Gastrocnemius medialis (tissue), 4 donors: ENCODE measurements at regions not wholly inside any gene's neighbourhood (a gene's known extent, or its start where the extent isn't known, plus 50 kb on each side); places are given as distances from the start of the nearest gene placed in this dataset.
"Not testable (repeated sequence)": the region's sequence is repeated elsewhere in the genome, so short reads cannot be mapped to it uniquely, and the experiment has no call there.

Source experiments
- ATAC-seq, 2 donors: fragments of 150-250 bp; one replicate each; pipeline ENCODE4 v1.9.1; 2016
- DNase-seq, 2 donors: peaks; one replicate each; pipeline ENCODE4 v3.0.0-alpha.2; 2019
- H3K27ac ChIP-seq, 4 donors: fragments of 200-600 bp; sonication (generic); 1 replicate in 1 of 4; 2 replicates in 3 of 4; pipeline ENCODE4 v1.5.1; 2016 to 2018; ENCODE audit warnings: mild to moderate bottlenecking in 2 of 4, moderate library complexity in 1 of 4
- H3K27me3 ChIP-seq, 3 donors: fragments of 200-600 bp; sonication (generic) in 2 of 3; 1 replicate in 1 of 3; 2 replicates in 2 of 3; pipeline versions ENCODE4 v1.5.1 to v1.6.0; 2016 to 2019; ENCODE audit warnings: mild to moderate bottlenecking in 1 of 3, moderate library complexity in 1 of 3
- H3K36me3 ChIP-seq, 2 donors: fragments of 200-600 bp; sonication (generic) in 1 of 2; one replicate each; pipeline ENCODE4 v1.5.1; 2017 to 2018
- H3K4me1 ChIP-seq, 2 donors: fragments of 200-600 bp; sonication (generic) in 1 of 2; one replicate each; pipeline ENCODE4 v1.5.1; 2016 to 2017; ENCODE audit warnings: mild to moderate bottlenecking in 2 of 2
- H3K4me3 ChIP-seq, 4 donors: fragments of 200-600 bp; sonication (generic) in 3 of 4; 1 replicate in 1 of 4; 2 replicates in 3 of 4; pipeline ENCODE4 v1.5.1; 2016 to 2019; ENCODE audit warnings: mild to moderate bottlenecking in 2 of 4
- H3K9me3 ChIP-seq, 3 donors: fragments of 200-600 bp; sonication (generic) in 2 of 3; 1 replicate in 1 of 3; 2 replicates in 2 of 3; pipeline ENCODE4 v1.5.1; 2016 to 2019
- POLR2A ChIP-seq, 2 donors: fragments of 450-650 bp; IDR thresholded peaks; one replicate each; pipeline ENCODE4 v1.6.1; 2017; ENCODE audit warnings: antibody characterized with exemption in 2 of 2, mild to moderate bottlenecking in 2 of 2, moderate library complexity in 2 of 2
- in situ Hi-C, 4 donors: fragments of 200-750 bp; cut with MboI; loops; one replicate each; pipeline versions ENCODE4 v1.15.0 to v1.8.0; 2017; ENCODE audit warnings: low sequenced_read_pairs in 4 of 4
- intact Hi-C: fragments of 100-400 bp; cut with DNase I; formaldehyde crosslinking; loops from one replicate; pipeline ENCODE4 v1.15.1; 2023; ENCODE audit warnings: low total_unique reads
- TF ChIP-seq, protein P1 (sequence below), 5 experiments: fragments of 450-650 bp in 3 of 5; fragments of 200-600 bp in 2 of 5; sonication (generic) in 2 of 5; IDR thresholded peaks in 4 of 5; conservative IDR thresholded peaks in 1 of 5; 1 replicate in 4 of 5; 2 replicates in 1 of 5; pipeline ENCODE4 v1.5.1; 2016 to 2019; ENCODE audit warnings: antibody characterized with exemption in 5 of 5, mild to moderate bottlenecking in 3 of 5, moderate library complexity in 3 of 5

DNA sequence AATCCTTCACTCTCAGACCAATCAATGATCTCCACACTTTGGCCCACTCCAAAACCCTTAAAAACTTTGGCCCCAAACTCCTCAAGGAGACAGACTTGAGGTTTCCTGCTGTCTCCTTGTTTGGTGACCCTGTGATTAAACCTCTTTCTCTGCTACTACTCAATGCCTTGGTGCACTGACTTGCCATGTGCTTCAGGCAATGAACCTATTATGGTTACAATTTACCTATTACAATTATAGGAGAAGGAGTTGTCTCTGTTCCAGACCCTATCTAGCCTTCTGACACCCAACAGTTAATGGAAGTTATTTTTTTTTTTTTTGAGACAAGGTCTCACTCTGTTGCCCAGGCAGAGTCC is 263.1 kb downstream of the STIM2 start:
- Histone ChIP-seq H3K4me1 (no peaks in the 10 kb centered on the region), H3K27me3 (no peaks in the 10 kb centered on the region), H3K4me3 (no peak overlapping the region), H3K27ac (no peak overlapping the region), H3K36me3 (no peaks in the 10 kb centered on the region), H3K9me3 (no peaks in the 10 kb centered on the region)
- in situ Hi-C loops = no loop called here
- ATAC-seq (no peak), DNase-seq (no peak)
- TF ChIP-seq POLR2A (IDR thresholded peaks at IDR 0.05) = no peak
- TF ChIP-seq, protein P1, sequence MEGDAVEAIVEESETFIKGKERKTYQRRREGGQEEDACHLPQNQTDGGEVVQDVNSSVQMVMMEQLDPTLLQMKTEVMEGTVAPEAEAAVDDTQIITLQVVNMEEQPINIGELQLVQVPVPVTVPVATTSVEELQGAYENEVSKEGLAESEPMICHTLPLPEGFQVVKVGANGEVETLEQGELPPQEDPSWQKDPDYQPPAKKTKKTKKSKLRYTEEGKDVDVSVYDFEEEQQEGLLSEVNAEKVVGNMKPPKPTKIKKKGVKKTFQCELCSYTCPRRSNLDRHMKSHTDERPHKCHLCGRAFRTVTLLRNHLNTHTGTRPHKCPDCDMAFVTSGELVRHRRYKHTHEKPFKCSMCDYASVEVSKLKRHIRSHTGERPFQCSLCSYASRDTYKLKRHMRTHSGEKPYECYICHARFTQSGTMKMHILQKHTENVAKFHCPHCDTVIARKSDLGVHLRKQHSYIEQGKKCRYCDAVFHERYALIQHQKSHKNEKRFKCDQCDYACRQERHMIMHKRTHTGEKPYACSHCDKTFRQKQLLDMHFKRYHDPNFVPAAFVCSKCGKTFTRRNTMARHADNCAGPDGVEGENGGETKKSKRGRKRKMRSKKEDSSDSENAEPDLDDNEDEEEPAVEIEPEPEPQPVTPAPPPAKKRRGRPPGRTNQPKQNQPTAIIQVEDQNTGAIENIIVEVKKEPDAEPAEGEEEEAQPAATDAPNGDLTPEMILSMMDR (IDR thresholded peaks at IDR 0.05 in 4 of 5, conservative IDR thresholded peaks at IDR 0.05 in 1 of 5) = no peak
- intact Hi-C loops = no loop called here

GRCh38 chr4:27126895-27127294 is 266.3 kb downstream of the STIM2 start:
- H3K27ac ChIP-seq, intact Hi-C loops, H3K27me3 ChIP-seq, DNase-seq, in situ Hi-C loops, ATAC-seq, H3K4me3 ChIP-seq, H3K9me3 ChIP-seq, H3K36me3 ChIP-seq, H3K4me1 ChIP-seq: not testable (repeated sequence)

- H3K36me3 ChIP-seq = no peaks in the 10 kb centered on the region
- H3K27ac ChIP-seq = no peak overlapping the region
- ATAC-seq (no peak), DNase-seq (no peak)
- no peaks in the 10 kb centered on the region for H3K9me3 ChIP-seq
- in situ Hi-C loops (no loop called here), intact Hi-C loops (no loop called here)
- no peaks in the 10 kb centered on the region for H3K4me1 ChIP-seq
- no peak overlapping the region for H3K4me3 ChIP-seq
- no peak for TF ChIP-seq POLR2A (IDR thresholded peaks at IDR 0.05)
- TF ChIP-seq, protein P1 (IDR thresholded peaks at IDR 0.05 in 4 of 5, conservative IDR thresholded peaks at IDR 0.05 in 1 of 5) = no peak
- no peaks in the 10 kb centered on the region for H3K27me3 ChIP-seq
These were observed 267.8 kb downstream of the STIM2 start for GRCh38 chr4:27128443-27128842.

GRCh38 chr4:27129871-27130366 is 269.3 kb downstream of the STIM2 start:
- Histone ChIP-seq H3K27me3 (no peaks in the 10 kb centered on the region), H3K4me1 (no peaks in the 10 kb centered on the region), H3K36me3 (no peaks in the 10 kb centered on the region), H3K27ac (no peak overlapping the region), H3K9me3 (no peaks in the 10 kb centered on the region), H3K4me3 (no peak overlapping the region)
- intact Hi-C loops (no loop called here), in situ Hi-C loops (no loop called here)
- ATAC-seq = peak; percentile 39 to 56
- TF ChIP-seq POLR2A (IDR thresholded peaks at IDR 0.05) = no peak
- TF ChIP-seq, protein P1 (IDR thresholded peaks at IDR 0.05 in 4 of 5, conservative IDR thresholded peaks at IDR 0.05 in 1 of 5) = no peak
- peak in 1 of 2 donors; percentile 16 for DNase-seq

GRCh38 chr4:27132497-27132896 is 271.9 kb downstream of the STIM2 start:
- no peak overlapping the region for H3K4me3 ChIP-seq

More at GRCh38 chr4:27132497-27132896, 271.9 kb downstream of the STIM2 start:
- no peaks in the 10 kb centered on the region for H3K36me3 ChIP-seq
- no peaks in the 10 kb centered on the region for H3K4me1 ChIP-seq
- no peak overlapping the region for H3K27ac ChIP-seq
- DNase-seq (no peak), ATAC-seq (no peak)
- no peaks in the 10 kb centered on the region for H3K27me3 ChIP-seq
- intact Hi-C loops = no loop called here
- TF ChIP-seq POLR2A (IDR thresholded peaks at IDR 0.05) = no peak
- TF ChIP-seq, protein P1 (IDR thresholded peaks at IDR 0.05 in 4 of 5, conservative IDR thresholded peaks at IDR 0.05 in 1 of 5) = no peak
- no peaks in the 10 kb centered on the region for H3K9me3 ChIP-seq
- in situ Hi-C loops = no loop called here
